CD4-positive, alpha-beta T cell (primary cell): ENCODE measurements at regions not wholly inside any gene's neighbourhood (a gene's known extent, or its start where the extent isn't known, plus 50 kb on each side); places are given as distances from the start of the nearest gene placed in this dataset.

Experiments used
- ATAC-seq: fragments of 200-7000 bp; cut with Tn5 transposase; one replicate; pipeline ENCODE4 v1.10.0; 2022; ENCODE audit warnings: mild to moderate bottlenecking; ENCODE audit not compliant: poor library complexity
- CTCF ChIA-PET: fragments of 350-600 bp; sonication (Branson Sonifier 250); formaldehyde crosslinking; loops from one replicate; lab custom pipeline; 2021; ENCODE audit warnings: antibody characterized with exemption, inconsistent platforms; lab: Charles Lee
- POLR2A ChIA-PET: fragments of 350-600 bp; sonication (Branson Sonifier 250); formaldehyde crosslinking; loops from one replicate; lab custom pipeline; 2021; ENCODE audit warnings: antibody characterized with exemption, inconsistent platforms; lab: Charles Lee
- DNase-seq, 14 experiments: peaks; one replicate each; pipeline ENCODE4 v3.0.0-alpha.2; 2013 to 2020; ENCODE audit warnings: mixed read lengths in 2 of 14
- H3K27ac ChIP-seq, 2 donors: one replicate each; pipeline versions ENCODE4 v1.5.1 to v1.7.0; 2013; ENCODE audit warnings: low read length in 2 of 2, low read depth in 1 of 2, mild to moderate bottlenecking in 1 of 2
- H3K27me3 ChIP-seq, 2 experiments: 1 replicate in 1 of 2; 2 replicates in 1 of 2; pipeline versions ENCODE4 v1.6.1 to v1.7.0; 2013; ENCODE audit warnings: low read length in 2 of 2, control low read depth in 1 of 2, mild to moderate bottlenecking in 1 of 2, moderate library complexity in 1 of 2; ENCODE audit not compliant: insufficient read depth in 2 of 2, control insufficient read depth in 1 of 2
- H3K36me3 ChIP-seq: one replicate; pipeline ENCODE4 v1.6.1; 2013; ENCODE audit warnings: low read length, control low read depth; ENCODE audit not compliant: insufficient read depth
- H3K4me1 ChIP-seq: one replicate; pipeline ENCODE4 v1.6.1; 2013; ENCODE audit warnings: low read length, control low read depth; ENCODE audit not compliant: insufficient read depth
- H3K4me3 ChIP-seq: one replicate; pipeline ENCODE4 v1.5.1; 2013; ENCODE audit warnings: mild to moderate bottlenecking, low read length, moderate library complexity
- H3K9me3 ChIP-seq, 2 experiments: 1 replicate in 1 of 2; 2 replicates in 1 of 2; pipeline versions ENCODE4 v1.6.1 to v1.7.0; 2013; ENCODE audit warnings: low read length in 2 of 2, mild to moderate bottlenecking in 2 of 2, control low read depth in 1 of 2, moderate library complexity in 1 of 2; ENCODE audit not compliant: control insufficient read depth in 1 of 2, insufficient read depth in 1 of 2
- H3K27ac Mint-ChIP-seq: one replicate; pipeline ENCODE4 v1.8.0; 2020; ENCODE audit warnings: mixed read lengths
- H3K27me3 Mint-ChIP-seq: one replicate; pipeline ENCODE4 v1.8.0; 2021; ENCODE audit warnings: mixed read lengths
- H3K36me3 Mint-ChIP-seq: one replicate; pipeline ENCODE4 v1.8.0; 2021; ENCODE audit warnings: low read depth, mixed read lengths
- H3K4me1 Mint-ChIP-seq: one replicate; pipeline ENCODE4 v1.8.0; 2021; ENCODE audit warnings: low read depth, mixed read lengths
- H3K4me3 Mint-ChIP-seq: one replicate; pipeline ENCODE4 v1.8.0; 2020; ENCODE audit warnings: mild to moderate bottlenecking, mixed read lengths
- H3K9me3 Mint-ChIP-seq: one replicate; pipeline ENCODE4 v1.8.0; 2020; ENCODE audit warnings: mixed read lengths
- intact Hi-C, 2 experiments: fragments of 100-400 bp; cut with DNase I in 1 of 2; cut with micrococcal nuclease in 1 of 2; formaldehyde crosslinking; loops; one replicate each; pipeline versions ENCODE4 v1.15.1 to v1.9.0; 2023 to 2025; cut with DNase I, micrococcal nuclease
- TF ChIP-seq, protein P1 (sequence below): fragments of 200-600 bp; IDR thresholded peaks from one replicate; pipeline ENCODE4 v1.8.0; 2022; ENCODE audit warnings: antibody characterized with exemption, mild to moderate bottlenecking

DNA sequence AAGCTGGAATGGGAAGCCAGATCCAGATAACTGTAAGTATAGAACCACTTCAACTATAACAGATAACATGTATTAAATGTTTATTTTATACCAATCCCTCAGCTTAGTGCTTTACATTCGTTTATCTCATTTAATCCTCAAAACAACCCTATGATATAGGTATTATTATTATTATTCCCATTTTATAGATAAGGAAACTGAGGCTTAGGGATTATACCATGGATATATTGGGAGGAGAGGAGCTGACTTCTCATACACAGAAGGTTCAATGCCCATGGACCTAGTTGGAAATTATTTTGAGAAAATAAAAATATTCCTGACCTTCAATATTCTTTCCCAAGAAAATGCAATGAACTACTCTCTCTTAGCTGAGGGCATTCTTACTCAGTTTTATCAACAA lies 140.4 kb upstream of the C11orf58 start:
- H3K27me3 Mint-ChIP-seq = peaks cover 66% of the 10 kb centered on the region
- ChIA-PET CTCF (no interaction called here), POLR2A (no interaction called here)
- Histone ChIP-seq H3K4me3 (no peak overlapping the region), H3K27ac (no peak overlapping the region), H3K36me3 (no peaks in the 10 kb centered on the region), H3K27me3 (peaks cover 6 to 37% of the 10 kb centered on the region in 2 experiments), H3K4me1 (no peaks in the 10 kb centered on the region), H3K9me3 (peaks cover 0 to 4% of the 10 kb centered on the region in 2 experiments)
- ATAC-seq (no peak), DNase-seq (no peak)
- no peaks in the 10 kb centered on the region for H3K36me3 Mint-ChIP-seq
- H3K4me3 Mint-ChIP-seq = no peak overlapping the region
- no peaks in the 10 kb centered on the region for H3K9me3 Mint-ChIP-seq
- intact Hi-C loops = no loop called here
- H3K4me1 Mint-ChIP-seq = no peaks in the 10 kb centered on the region
- TF ChIP-seq, protein P1, sequence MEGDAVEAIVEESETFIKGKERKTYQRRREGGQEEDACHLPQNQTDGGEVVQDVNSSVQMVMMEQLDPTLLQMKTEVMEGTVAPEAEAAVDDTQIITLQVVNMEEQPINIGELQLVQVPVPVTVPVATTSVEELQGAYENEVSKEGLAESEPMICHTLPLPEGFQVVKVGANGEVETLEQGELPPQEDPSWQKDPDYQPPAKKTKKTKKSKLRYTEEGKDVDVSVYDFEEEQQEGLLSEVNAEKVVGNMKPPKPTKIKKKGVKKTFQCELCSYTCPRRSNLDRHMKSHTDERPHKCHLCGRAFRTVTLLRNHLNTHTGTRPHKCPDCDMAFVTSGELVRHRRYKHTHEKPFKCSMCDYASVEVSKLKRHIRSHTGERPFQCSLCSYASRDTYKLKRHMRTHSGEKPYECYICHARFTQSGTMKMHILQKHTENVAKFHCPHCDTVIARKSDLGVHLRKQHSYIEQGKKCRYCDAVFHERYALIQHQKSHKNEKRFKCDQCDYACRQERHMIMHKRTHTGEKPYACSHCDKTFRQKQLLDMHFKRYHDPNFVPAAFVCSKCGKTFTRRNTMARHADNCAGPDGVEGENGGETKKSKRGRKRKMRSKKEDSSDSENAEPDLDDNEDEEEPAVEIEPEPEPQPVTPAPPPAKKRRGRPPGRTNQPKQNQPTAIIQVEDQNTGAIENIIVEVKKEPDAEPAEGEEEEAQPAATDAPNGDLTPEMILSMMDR = no peak
- H3K27ac Mint-ChIP-seq = no peak overlapping the region

DNA sequence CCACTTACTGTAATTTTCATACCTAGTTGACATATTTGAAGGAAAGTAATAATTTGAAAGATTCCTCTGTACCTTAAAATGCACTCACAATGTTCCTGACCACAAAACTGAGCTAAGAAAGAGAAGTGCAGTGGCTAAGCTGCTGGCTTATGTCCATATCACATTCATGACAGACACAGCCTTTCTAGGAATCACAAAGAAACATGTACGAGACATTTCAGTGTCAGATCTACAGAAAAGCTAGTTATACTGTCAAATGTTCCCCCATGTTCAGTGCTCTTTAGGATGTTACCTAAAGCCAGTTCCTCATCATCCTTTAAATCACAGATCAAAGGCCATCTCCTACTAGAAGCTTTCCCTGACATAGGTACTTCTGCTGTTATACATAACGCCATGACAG lies 142.2 kb upstream of the C11orf58 start:
- CTCF ChIA-PET = no interaction called here

DNA sequence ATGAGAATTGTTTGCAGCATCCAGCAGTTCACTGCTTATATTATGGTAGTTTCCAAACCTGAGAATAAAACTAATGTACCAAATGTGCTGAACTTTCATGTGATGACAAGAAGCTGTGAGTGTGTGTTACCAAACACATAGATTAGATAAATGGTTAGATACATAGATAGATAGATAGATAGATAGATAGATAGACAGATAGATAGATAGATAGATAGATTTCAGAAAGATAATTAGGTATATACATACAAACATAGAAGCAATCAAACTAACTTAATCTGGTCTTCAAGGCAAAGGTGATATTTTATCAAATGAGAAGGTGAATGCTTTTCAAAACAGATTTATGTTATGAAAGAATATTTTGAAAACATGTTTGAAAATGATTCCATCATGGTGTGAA lies 147.3 kb upstream of the C11orf58 start:
- ATAC-seq = no peak
- H3K9me3 Mint-ChIP-seq = no peaks in the 10 kb centered on the region
- H3K27ac ChIP-seq = no peak overlapping the region
- H3K9me3 ChIP-seq = no peaks in the 10 kb centered on the region
- CTCF ChIA-PET = no interaction called here
- H3K4me3 ChIP-seq = no peak overlapping the region
- no peaks in the 10 kb centered on the region for H3K36me3 Mint-ChIP-seq
- no peak overlapping the region for H3K4me3 Mint-ChIP-seq
- no peak for DNase-seq
- no peak overlapping the region for H3K27ac Mint-ChIP-seq
- intact Hi-C loops = no loop called here
- no peaks in the 10 kb centered on the region for H3K4me1 Mint-ChIP-seq
- H3K4me1 ChIP-seq = no peaks in the 10 kb centered on the region
- no peaks in the 10 kb centered on the region for H3K36me3 ChIP-seq
- peaks cover 33% of the 10 kb centered on the region for H3K27me3 Mint-ChIP-seq
- POLR2A ChIA-PET = no interaction called here
- TF ChIP-seq, protein P1 = no peak
- H3K27me3 ChIP-seq = no peaks in the 10 kb centered on the region

More for the DNA sequence above, 142.2 kb upstream of the C11orf58 start:
- Histone ChIP-seq H3K4me3 (no peak overlapping the region), H3K4me1 (no peaks in the 10 kb centered on the region), H3K27me3 (peaks cover 0 to 20% of the 10 kb centered on the region in 2 experiments), H3K27ac (no peak overlapping the region), H3K36me3 (no peaks in the 10 kb centered on the region), H3K9me3 (no peaks in the 10 kb centered on the region)
- no peak overlapping the region for H3K27ac Mint-ChIP-seq
- no peak overlapping the region for H3K4me3 Mint-ChIP-seq
- ATAC-seq (no peak), DNase-seq (no peak)
- TF ChIP-seq, protein P1 = no peak
- intact Hi-C loops = no loop called here
- H3K36me3 Mint-ChIP-seq = no peaks in the 10 kb centered on the region
- H3K9me3 Mint-ChIP-seq = no peaks in the 10 kb centered on the region
- peaks cover 58% of the 10 kb centered on the region for H3K27me3 Mint-ChIP-seq
- POLR2A ChIA-PET = no interaction called here
- H3K4me1 Mint-ChIP-seq = no peaks in the 10 kb centered on the region
